Upper lobe of left lung (tissue), 4 donors: ENCODE measurements at regions not wholly inside any gene's neighbourhood (a gene's known extent, or its start where the extent isn't known, plus 50 kb on each side); places are given as distances from the start of the nearest gene placed in this dataset.

ENCODE experiments used
- POLR2AphosphoS5 ChIP-seq, 2 donors: sonication (generic); formaldehyde crosslinking; IDR thresholded peaks; one replicate each; pipeline ENCODE4 v1.5.1; 2017; ENCODE audit warnings: antibody characterized with exemption in 2 of 2
- TF ChIP-seq, protein P1 (sequence below), 6 experiments: fragments of 450-650 bp in 4 of 6; fragments of 200-600 bp in 2 of 6; sonication (generic) in 2 of 6; IDR thresholded peaks; one replicate each; pipeline ENCODE4 v1.5.1; 2016 to 2019; ENCODE audit warnings: antibody characterized with exemption in 6 of 6

DNA sequence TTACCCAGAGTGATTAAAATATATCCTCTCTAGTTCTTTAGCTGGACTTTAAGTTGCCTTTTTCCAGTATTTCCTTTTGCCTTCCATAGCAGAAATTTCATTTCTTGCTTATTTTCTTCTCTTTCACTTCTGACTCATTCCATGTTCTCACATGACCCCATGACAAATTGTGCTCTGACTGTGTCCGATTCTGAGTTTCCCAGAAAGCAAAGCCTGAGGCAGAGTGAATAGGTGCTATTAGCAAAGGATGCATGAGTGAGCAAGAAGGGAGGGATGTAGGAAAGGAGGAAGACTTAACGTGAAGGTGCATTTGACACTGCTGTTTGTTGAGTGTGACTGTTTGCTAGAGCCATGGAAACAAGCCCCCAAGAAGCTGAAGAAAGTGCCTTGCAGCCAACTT, 82.6 kb upstream of the CNTNAP4 start:
- TF ChIP-seq, protein P1, sequence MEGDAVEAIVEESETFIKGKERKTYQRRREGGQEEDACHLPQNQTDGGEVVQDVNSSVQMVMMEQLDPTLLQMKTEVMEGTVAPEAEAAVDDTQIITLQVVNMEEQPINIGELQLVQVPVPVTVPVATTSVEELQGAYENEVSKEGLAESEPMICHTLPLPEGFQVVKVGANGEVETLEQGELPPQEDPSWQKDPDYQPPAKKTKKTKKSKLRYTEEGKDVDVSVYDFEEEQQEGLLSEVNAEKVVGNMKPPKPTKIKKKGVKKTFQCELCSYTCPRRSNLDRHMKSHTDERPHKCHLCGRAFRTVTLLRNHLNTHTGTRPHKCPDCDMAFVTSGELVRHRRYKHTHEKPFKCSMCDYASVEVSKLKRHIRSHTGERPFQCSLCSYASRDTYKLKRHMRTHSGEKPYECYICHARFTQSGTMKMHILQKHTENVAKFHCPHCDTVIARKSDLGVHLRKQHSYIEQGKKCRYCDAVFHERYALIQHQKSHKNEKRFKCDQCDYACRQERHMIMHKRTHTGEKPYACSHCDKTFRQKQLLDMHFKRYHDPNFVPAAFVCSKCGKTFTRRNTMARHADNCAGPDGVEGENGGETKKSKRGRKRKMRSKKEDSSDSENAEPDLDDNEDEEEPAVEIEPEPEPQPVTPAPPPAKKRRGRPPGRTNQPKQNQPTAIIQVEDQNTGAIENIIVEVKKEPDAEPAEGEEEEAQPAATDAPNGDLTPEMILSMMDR (IDR thresholded peaks at IDR 0.05), result no peak
- no peak for TF ChIP-seq POLR2AphosphoS5 (IDR thresholded peaks at IDR 0.05)
